Neural crest cell (in vitro differentiated cells): ENCODE measurements at regions not wholly inside any gene's neighbourhood (a gene's known extent, or its start where the extent isn't known, plus 50 kb on each side); places are given as distances from the start of the nearest gene placed in this dataset.

Experiments used
- DNase-seq: peaks from one replicate; pipeline ENCODE4 v3.0.0; 2021; ENCODE audit warnings: low read depth, mixed read lengths, low spot score
- H3K27ac Mint-ChIP-seq: one replicate; pipeline ENCODE4 v1.8.0; 2021; ENCODE audit warnings: mild to moderate bottlenecking, mixed read lengths; ENCODE audit not compliant: unreplicated experiment
- H3K27me3 Mint-ChIP-seq: 2 replicates; pipeline ENCODE4 v1.8.0; 2021; ENCODE audit warnings: low read depth, mild to moderate bottlenecking, mixed read lengths
- H3K36me3 Mint-ChIP-seq: 2 replicates; pipeline ENCODE4 v1.8.0; 2021; ENCODE audit warnings: low read depth, mild to moderate bottlenecking, mixed read lengths
- H3K4me1 Mint-ChIP-seq: 2 replicates; pipeline ENCODE4 v1.8.0; 2021; ENCODE audit warnings: mixed read lengths
- H3K4me3 Mint-ChIP-seq: one replicate; pipeline ENCODE4 v1.8.0; 2021; ENCODE audit warnings: mild to moderate bottlenecking, mixed read lengths
- H3K9me3 Mint-ChIP-seq: 2 replicates; pipeline ENCODE4 v1.8.0; 2021; ENCODE audit warnings: mixed read lengths
- TF ChIP-seq, protein P1 (sequence below): fragments of 200-600 bp; sonication (generic); conservative IDR thresholded peaks from 2 replicates; pipeline ENCODE4 v1.5.0; 2021; ENCODE audit warnings: antibody characterized with exemption, mild to moderate bottlenecking

- no peaks in the 10 kb centered on the region for H3K9me3 Mint-ChIP-seq
- peaks cover 59% of the 10 kb centered on the region for H3K4me1 Mint-ChIP-seq
- H3K27ac Mint-ChIP-seq: peak overlapping the region; percentile 62
- DNase-seq: no peak
- peaks cover 8% of the 10 kb centered on the region for H3K27me3 Mint-ChIP-seq
- H3K4me3 Mint-ChIP-seq: no peak overlapping the region
- TF ChIP-seq, protein P1, sequence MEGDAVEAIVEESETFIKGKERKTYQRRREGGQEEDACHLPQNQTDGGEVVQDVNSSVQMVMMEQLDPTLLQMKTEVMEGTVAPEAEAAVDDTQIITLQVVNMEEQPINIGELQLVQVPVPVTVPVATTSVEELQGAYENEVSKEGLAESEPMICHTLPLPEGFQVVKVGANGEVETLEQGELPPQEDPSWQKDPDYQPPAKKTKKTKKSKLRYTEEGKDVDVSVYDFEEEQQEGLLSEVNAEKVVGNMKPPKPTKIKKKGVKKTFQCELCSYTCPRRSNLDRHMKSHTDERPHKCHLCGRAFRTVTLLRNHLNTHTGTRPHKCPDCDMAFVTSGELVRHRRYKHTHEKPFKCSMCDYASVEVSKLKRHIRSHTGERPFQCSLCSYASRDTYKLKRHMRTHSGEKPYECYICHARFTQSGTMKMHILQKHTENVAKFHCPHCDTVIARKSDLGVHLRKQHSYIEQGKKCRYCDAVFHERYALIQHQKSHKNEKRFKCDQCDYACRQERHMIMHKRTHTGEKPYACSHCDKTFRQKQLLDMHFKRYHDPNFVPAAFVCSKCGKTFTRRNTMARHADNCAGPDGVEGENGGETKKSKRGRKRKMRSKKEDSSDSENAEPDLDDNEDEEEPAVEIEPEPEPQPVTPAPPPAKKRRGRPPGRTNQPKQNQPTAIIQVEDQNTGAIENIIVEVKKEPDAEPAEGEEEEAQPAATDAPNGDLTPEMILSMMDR: no peak
- no peaks in the 10 kb centered on the region for H3K36me3 Mint-ChIP-seq
Observed at GRCh38 chr16:50455288-50455845, 86.6 kb upstream of the BRD7 start.

GRCh38 chr16:50453446-50453845 lies 84.7 kb upstream of the BRD7 start:
- H3K27me3 Mint-ChIP-seq: peaks cover 2% of the 10 kb centered on the region
- TF ChIP-seq, protein P1: no peak
- H3K4me3 Mint-ChIP-seq: no peak overlapping the region
- H3K9me3 Mint-ChIP-seq: no peaks in the 10 kb centered on the region
- no peak for DNase-seq
- peaks cover 59% of the 10 kb centered on the region for H3K4me1 Mint-ChIP-seq
- no peak overlapping the region for H3K27ac Mint-ChIP-seq
- no peaks in the 10 kb centered on the region for H3K36me3 Mint-ChIP-seq

GRCh38 chr16:50451951-50452508 lies 83.2 kb upstream of the BRD7 start:
- Mint-ChIP-seq H3K27me3 (no peaks in the 10 kb centered on the region), H3K27ac (no peak overlapping the region), H3K4me3 (no peak overlapping the region), H3K9me3 (no peaks in the 10 kb centered on the region), H3K36me3 (no peaks in the 10 kb centered on the region), H3K4me1 (peaks cover 58% of the 10 kb centered on the region)
- no peak for DNase-seq
- TF ChIP-seq, protein P1: no peak

GRCh38 chr16:50450957-50451356 lies 82.2 kb upstream of the BRD7 start:
- H3K27me3 Mint-ChIP-seq: no peaks in the 10 kb centered on the region
- H3K36me3 Mint-ChIP-seq: no peaks in the 10 kb centered on the region
- peaks cover 60% of the 10 kb centered on the region for H3K4me1 Mint-ChIP-seq
- DNase-seq: no peak
- no peaks in the 10 kb centered on the region for H3K9me3 Mint-ChIP-seq
- TF ChIP-seq, protein P1: no peak
- H3K4me3 Mint-ChIP-seq: no peak overlapping the region
- H3K27ac Mint-ChIP-seq: no peak overlapping the region

DNA sequence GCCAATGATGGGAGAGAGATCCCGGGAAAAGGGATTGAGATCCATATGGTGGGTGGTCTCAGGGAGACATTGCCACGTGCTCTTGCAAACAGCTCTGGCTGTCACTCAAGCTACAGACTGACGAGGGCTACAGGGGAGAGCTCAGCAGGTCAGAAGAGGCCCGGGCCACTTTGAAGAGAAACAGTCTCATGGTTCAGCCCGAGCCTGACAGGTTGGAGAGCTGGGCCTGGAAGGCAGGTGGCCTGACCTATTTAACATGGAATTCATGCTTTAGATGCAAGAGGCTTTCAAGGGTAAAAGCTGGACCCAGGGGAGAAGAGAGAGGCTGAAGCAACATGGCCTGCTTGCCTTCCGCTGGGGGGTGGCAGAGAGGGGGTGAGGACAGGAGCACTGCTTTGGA lies 81.0 kb upstream of the BRD7 start:
- H3K27ac Mint-ChIP-seq: no peak overlapping the region

More for the DNA sequence above, 81.0 kb upstream of the BRD7 start:
- Mint-ChIP-seq H3K9me3 (no peaks in the 10 kb centered on the region), H3K36me3 (no peaks in the 10 kb centered on the region), H3K27me3 (no peaks in the 10 kb centered on the region), H3K4me1 (peaks cover 63% of the 10 kb centered on the region), H3K4me3 (no peak overlapping the region)
- TF ChIP-seq, protein P1: no peak
- no peak for DNase-seq
